Liver (tissue), 8 donors: ENCODE measurements at regions not wholly inside any gene's neighbourhood (a gene's known extent, or its start where the extent isn't known, plus 50 kb on each side); places are given as distances from the start of the nearest gene placed in this dataset.

Source experiments
- DNase-seq: peaks from one replicate; pipeline ENCODE4 v3.0.0-alpha.2; 2017; ENCODE audit warnings: low spot score
- H3K27ac ChIP-seq, 2 donors: one replicate each; pipeline ENCODE4 v1.7.0; 2013; ENCODE audit warnings: inconsistent platforms in 2 of 2, low read length in 2 of 2, control low read depth in 1 of 2, low read depth in 1 of 2, mild to moderate bottlenecking in 1 of 2
- H3K27me3 ChIP-seq, 4 donors: one replicate each; pipeline versions ENCODE4 v1.6.1 to v1.7.0; 2013; ENCODE audit warnings: low read length in 3 of 4, inconsistent platforms in 1 of 4, mild to moderate bottlenecking in 1 of 4, moderate library complexity in 1 of 4; ENCODE audit not compliant: control insufficient read depth in 4 of 4, insufficient read depth in 4 of 4
- H3K36me3 ChIP-seq, 4 donors: one replicate each; pipeline versions ENCODE4 v1.6.1 to v1.7.0; 2013; ENCODE audit warnings: low read length in 3 of 4, mild to moderate bottlenecking in 3 of 4, low read depth in 1 of 4, moderate library complexity in 1 of 4; ENCODE audit not compliant: control insufficient read depth in 4 of 4, insufficient read depth in 3 of 4
- H3K4me1 ChIP-seq, 4 donors: one replicate each; pipeline versions ENCODE4 v1.6.1 to v1.7.0; 2013; ENCODE audit warnings: low read length in 3 of 4, mild to moderate bottlenecking in 3 of 4, moderate library complexity in 1 of 4; ENCODE audit not compliant: control insufficient read depth in 4 of 4, insufficient read depth in 4 of 4
- H3K4me3 ChIP-seq, 3 donors: one replicate each; pipeline versions ENCODE4 v1.6.1 to v1.7.0; 2013; ENCODE audit warnings: low read length in 3 of 3, control low read depth in 1 of 3, low read depth in 1 of 3, mild to moderate bottlenecking in 1 of 3
- H3K9ac ChIP-seq, 2 donors: one replicate each; pipeline ENCODE4 v1.7.0; 2013; ENCODE audit warnings: low read length in 2 of 2, mild to moderate bottlenecking in 2 of 2, moderate library complexity in 2 of 2, control low read depth in 1 of 2, low read depth in 1 of 2
- H3K9me3 ChIP-seq, 4 donors: one replicate each; pipeline versions ENCODE4 v1.6.1 to v1.7.0; 2013; ENCODE audit warnings: low read length in 3 of 4; ENCODE audit not compliant: control insufficient read depth in 4 of 4
- FOXA1 ChIP-seq: IDR thresholded peaks from 2 replicates; pipeline ENCODE4 v1.6.1; 2016; ENCODE audit warnings: antibody characterized with exemption
- FOXA2 ChIP-seq: IDR thresholded peaks from 2 replicates; pipeline ENCODE4 v1.6.1; 2016; ENCODE audit warnings: antibody characterized with exemption
- GABPA ChIP-seq, 2 donors: IDR thresholded peaks in 1 of 2; conservative IDR thresholded peaks in 1 of 2; 2 replicates each; pipeline ENCODE4 v1.6.1; 2016; ENCODE audit warnings: antibody characterized with exemption in 2 of 2, mild to moderate bottlenecking in 1 of 2, moderate library complexity in 1 of 2
- HNF4G ChIP-seq: IDR thresholded peaks from 2 replicates; pipeline ENCODE4 v1.6.1; 2016; ENCODE audit warnings: antibody characterized with exemption
- RXRA ChIP-seq, 2 donors: IDR thresholded peaks; 2 replicates each; pipeline ENCODE4 v1.6.1; 2017 to 2018; ENCODE audit warnings: antibody characterized with exemption in 2 of 2, mild to moderate bottlenecking in 1 of 2
- SP1 ChIP-seq: IDR thresholded peaks from 2 replicates; pipeline ENCODE4 v1.6.1; 2018; ENCODE audit warnings: antibody characterized with exemption, mild to moderate bottlenecking
- TAF1 ChIP-seq: conservative IDR thresholded peaks from 2 replicates; pipeline ENCODE4 v1.6.1; 2016; ENCODE audit warnings: antibody characterized with exemption, mild to moderate bottlenecking
- YY1 ChIP-seq: IDR thresholded peaks from 2 replicates; pipeline ENCODE4 v1.6.1; 2016; ENCODE audit warnings: antibody characterized with exemption, mild to moderate bottlenecking
- WGBS: extraction: QIAGEN DNeasy Blood & Tissue Kit; methylation state at CpG from one replicate; pipeline ENCODE4 v1.1.7; 2013; 5-methylcytosine and 5-hydroxymethylcytosine counted together
- TF ChIP-seq, protein P1 (sequence below): IDR thresholded peaks from 2 replicates; pipeline ENCODE4 v1.6.1; 2016; ENCODE audit warnings: antibody characterized with exemption, mild to moderate bottlenecking
- TF ChIP-seq, protein P2 (sequence below): IDR thresholded peaks from 2 replicates; pipeline ENCODE4 v1.6.1; 2016; ENCODE audit warnings: antibody characterized with exemption
- TF ChIP-seq, protein P3 (sequence below): IDR thresholded peaks from 2 replicates; pipeline ENCODE4 v1.6.1; 2016; ENCODE audit warnings: antibody characterized with exemption
- TF ChIP-seq, protein P4 (sequence below): fragments of 150-350 bp; IDR thresholded peaks from 2 replicates; pipeline ENCODE4 v1.5.1; 2017; ENCODE audit warnings: improper control_type of control experiment, low read depth, low read length; ENCODE audit not compliant: missing input control
- TF ChIP-seq, protein P5 (sequence below): IDR thresholded peaks from 2 replicates; pipeline ENCODE4 v1.6.1; 2016; ENCODE audit warnings: antibody characterized with exemption
- donor health status: healthy.
- donor health status: healthy.
- donor health status: healthy.
- donor health status: healthy.
- donor health status: healthy.

DNA sequence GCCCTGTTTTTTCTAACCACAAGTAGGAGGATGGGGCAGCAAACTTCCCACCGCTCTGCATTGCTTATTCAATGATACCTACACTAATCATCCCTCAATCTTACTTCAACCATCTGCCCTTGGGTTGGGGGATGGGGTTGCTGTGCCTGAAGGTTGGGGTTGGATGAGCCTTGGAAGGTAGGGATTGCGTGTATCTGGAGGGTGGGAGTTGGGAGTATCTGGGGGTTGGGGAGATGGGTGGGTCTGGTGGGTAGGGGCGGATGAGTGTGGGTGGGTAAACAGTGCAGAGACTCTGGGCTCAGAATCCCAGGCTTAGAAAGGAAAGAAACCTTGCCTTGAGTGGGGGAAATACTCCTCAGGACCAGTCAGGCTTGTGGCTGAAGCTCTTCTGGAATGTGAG, 467.4 kb downstream of the DIRAS2 start:
- 90% methylated on average over 3 of the region's 3 CpGs for WGBS
- H3K9ac ChIP-seq: no peak overlapping the region
- TF ChIP-seq YY1: no peak
- no peak for TF ChIP-seq RXRA (IDR thresholded peaks at IDR 0.05)
- TF ChIP-seq TAF1: no peak
- no peak for TF ChIP-seq GABPA (IDR thresholded peaks at IDR 0.05 in 1 of 2, conservative IDR thresholded peaks at IDR 0.05 in 1 of 2)
- TF ChIP-seq, protein P1, sequence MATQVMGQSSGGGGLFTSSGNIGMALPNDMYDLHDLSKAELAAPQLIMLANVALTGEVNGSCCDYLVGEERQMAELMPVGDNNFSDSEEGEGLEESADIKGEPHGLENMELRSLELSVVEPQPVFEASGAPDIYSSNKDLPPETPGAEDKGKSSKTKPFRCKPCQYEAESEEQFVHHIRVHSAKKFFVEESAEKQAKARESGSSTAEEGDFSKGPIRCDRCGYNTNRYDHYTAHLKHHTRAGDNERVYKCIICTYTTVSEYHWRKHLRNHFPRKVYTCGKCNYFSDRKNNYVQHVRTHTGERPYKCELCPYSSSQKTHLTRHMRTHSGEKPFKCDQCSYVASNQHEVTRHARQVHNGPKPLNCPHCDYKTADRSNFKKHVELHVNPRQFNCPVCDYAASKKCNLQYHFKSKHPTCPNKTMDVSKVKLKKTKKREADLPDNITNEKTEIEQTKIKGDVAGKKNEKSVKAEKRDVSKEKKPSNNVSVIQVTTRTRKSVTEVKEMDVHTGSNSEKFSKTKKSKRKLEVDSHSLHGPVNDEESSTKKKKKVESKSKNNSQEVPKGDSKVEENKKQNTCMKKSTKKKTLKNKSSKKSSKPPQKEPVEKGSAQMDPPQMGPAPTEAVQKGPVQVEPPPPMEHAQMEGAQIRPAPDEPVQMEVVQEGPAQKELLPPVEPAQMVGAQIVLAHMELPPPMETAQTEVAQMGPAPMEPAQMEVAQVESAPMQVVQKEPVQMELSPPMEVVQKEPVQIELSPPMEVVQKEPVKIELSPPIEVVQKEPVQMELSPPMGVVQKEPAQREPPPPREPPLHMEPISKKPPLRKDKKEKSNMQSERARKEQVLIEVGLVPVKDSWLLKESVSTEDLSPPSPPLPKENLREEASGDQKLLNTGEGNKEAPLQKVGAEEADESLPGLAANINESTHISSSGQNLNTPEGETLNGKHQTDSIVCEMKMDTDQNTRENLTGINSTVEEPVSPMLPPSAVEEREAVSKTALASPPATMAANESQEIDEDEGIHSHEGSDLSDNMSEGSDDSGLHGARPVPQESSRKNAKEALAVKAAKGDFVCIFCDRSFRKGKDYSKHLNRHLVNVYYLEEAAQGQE: no peak
- TF ChIP-seq HNF4G: no peak
- TF ChIP-seq, protein P2, sequence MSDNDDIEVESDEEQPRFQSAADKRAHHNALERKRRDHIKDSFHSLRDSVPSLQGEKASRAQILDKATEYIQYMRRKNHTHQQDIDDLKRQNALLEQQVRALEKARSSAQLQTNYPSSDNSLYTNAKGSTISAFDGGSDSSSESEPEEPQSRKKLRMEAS: no peak
- no peak for TF ChIP-seq FOXA2
- TF ChIP-seq, protein P3, sequence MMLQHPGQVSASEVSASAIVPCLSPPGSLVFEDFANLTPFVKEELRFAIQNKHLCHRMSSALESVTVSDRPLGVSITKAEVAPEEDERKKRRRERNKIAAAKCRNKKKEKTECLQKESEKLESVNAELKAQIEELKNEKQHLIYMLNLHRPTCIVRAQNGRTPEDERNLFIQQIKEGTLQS: no peak
- TF ChIP-seq, protein P4, sequence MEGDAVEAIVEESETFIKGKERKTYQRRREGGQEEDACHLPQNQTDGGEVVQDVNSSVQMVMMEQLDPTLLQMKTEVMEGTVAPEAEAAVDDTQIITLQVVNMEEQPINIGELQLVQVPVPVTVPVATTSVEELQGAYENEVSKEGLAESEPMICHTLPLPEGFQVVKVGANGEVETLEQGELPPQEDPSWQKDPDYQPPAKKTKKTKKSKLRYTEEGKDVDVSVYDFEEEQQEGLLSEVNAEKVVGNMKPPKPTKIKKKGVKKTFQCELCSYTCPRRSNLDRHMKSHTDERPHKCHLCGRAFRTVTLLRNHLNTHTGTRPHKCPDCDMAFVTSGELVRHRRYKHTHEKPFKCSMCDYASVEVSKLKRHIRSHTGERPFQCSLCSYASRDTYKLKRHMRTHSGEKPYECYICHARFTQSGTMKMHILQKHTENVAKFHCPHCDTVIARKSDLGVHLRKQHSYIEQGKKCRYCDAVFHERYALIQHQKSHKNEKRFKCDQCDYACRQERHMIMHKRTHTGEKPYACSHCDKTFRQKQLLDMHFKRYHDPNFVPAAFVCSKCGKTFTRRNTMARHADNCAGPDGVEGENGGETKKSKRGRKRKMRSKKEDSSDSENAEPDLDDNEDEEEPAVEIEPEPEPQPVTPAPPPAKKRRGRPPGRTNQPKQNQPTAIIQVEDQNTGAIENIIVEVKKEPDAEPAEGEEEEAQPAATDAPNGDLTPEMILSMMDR: no peak
- H3K27me3 ChIP-seq: no peaks in the 10 kb centered on the region
- no peak for DNase-seq
- H3K4me3 ChIP-seq: no peak overlapping the region
- no peaks in the 10 kb centered on the region for H3K36me3 ChIP-seq
- H3K9me3 ChIP-seq: peaks cover 0 to 4% (median 3%) of the 10 kb centered on the region in 4 donors
- H3K27ac ChIP-seq: no peak overlapping the region
- H3K4me1 ChIP-seq: no peaks in the 10 kb centered on the region

DNA sequence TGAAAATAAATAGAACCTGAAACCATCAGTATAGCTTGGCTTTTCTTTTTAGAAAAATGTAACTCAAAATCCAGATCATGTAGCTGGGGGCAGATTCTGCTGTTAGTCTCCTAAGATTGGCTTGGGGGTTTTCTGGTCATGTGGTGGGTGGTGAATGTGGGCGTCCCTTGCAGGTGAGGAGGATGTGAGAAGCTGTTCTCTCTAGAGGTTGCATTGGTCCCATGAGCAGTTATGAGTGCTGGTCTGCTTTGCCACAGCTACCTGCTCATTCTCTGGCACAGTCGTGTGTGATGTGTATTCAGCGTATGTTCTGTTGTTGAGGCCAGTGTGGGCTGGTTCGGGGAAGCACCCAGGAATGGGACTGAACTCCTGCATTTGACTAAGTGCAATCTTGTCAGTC, 466.8 kb downstream of the DIRAS2 start:
- Histone ChIP-seq H3K4me3 (no peak overlapping the region), H3K9me3 (peaks cover 0 to 3% (median 2%) of the 10 kb centered on the region in 4 donors), H3K36me3 (no peaks in the 10 kb centered on the region), H3K4me1 (no peaks in the 10 kb centered on the region), H3K27ac (no peak overlapping the region), H3K27me3 (no peaks in the 10 kb centered on the region), H3K9ac (no peak overlapping the region)
- DNase-seq: no peak
- WGBS: 96% methylated on average over 4 of the region's 4 CpGs
- no peak for TF ChIP-seq HNF4G

DNA sequence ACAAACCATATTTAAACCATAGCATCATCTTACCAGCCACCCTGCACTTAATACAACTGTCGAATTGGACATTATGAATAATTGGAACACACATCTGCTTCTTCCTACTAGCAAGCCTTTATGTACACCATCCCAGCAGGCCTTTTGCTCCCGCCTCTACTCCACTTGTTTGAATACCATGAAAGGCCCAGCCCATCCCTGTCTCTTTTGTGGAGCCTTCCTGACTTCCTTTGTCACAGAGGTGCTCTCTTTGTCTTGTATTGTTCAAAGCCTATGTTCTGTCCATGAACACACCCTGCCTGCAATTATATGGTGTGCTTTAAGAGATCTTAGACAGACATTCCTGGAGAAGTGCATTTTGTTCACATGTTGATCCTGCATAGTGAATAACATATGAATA, 465.7 kb downstream of the DIRAS2 start:
- no peaks in the 10 kb centered on the region for H3K36me3 ChIP-seq
- H3K4me1 ChIP-seq: no peaks in the 10 kb centered on the region
- TF ChIP-seq, protein P4: no peak
- TF ChIP-seq RXRA (IDR thresholded peaks at IDR 0.05) (no peak), FOXA1 (no peak), HNF4G (no peak), SP1 (no peak)
- TF ChIP-seq, protein P5, sequence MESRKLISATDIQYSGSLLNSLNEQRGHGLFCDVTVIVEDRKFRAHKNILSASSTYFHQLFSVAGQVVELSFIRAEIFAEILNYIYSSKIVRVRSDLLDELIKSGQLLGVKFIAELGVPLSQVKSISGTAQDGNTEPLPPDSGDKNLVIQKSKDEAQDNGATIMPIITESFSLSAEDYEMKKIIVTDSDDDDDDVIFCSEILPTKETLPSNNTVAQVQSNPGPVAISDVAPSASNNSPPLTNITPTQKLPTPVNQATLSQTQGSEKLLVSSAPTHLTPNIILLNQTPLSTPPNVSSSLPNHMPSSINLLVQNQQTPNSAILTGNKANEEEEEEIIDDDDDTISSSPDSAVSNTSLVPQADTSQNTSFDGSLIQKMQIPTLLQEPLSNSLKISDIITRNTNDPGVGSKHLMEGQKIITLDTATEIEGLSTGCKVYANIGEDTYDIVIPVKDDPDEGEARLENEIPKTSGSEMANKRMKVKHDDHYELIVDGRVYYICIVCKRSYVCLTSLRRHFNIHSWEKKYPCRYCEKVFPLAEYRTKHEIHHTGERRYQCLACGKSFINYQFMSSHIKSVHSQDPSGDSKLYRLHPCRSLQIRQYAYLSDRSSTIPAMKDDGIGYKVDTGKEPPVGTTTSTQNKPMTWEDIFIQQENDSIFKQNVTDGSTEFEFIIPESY: no peak
- TF ChIP-seq, protein P3: no peak
- TF ChIP-seq, protein P2: no peak
- WGBS: 89% methylated on average over 2 of the region's 2 CpGs
- H3K27me3 ChIP-seq: no peaks in the 10 kb centered on the region
- no peak overlapping the region for H3K4me3 ChIP-seq
- no peak overlapping the region for H3K27ac ChIP-seq
- no peak for DNase-seq
- H3K9me3 ChIP-seq: no peaks in the 10 kb centered on the region
- H3K9ac ChIP-seq: no peak overlapping the region
